ENCODE measurements at regions not wholly inside any gene's neighbourhood (a gene's known extent, or its start where the extent isn't known, plus 50 kb on each side); places are given as distances from the start of the nearest gene placed in this dataset.

DNA sequence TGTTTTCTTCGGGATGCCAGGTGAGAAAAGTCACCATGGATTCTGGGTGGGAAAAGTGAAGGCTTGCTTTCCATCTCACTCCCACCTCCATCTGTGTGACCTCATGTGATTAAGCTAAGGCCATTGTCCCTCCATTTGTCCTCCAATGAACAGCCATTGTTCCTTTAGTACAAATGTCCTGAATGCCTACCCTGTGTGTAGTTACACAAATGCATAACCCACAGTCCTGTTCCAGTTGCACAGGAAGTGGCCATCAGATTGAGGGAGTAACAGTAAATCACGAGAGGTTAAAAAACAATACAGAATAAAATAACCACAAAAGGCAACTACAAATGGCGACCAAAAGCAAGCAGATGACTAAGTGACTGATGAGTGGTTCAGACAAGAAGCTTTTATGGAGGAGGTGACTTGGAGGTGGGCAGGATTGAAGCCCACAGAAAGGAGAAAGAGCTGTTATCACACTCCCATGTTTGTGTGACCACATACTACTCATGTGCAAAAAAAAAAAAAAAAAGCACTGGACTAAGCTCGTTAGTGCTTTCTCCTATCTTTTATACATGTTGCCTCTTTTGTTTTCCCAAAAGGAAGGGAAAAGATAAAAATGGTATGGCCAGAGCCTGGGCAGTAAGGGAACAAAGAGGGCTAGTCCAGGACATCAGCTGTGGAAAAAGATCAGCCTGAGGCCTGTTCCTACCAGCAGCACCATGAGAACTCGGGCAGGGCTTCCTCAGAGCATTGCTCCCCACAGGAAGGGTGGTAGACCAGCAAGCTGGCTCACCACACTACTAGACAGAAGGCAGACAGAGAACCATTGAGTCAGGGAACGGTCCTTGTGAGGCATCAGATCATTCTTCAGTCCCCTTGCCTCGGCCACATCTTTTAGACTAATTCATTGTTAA, 111.0 kb downstream of the TFAP2A start:
- DNase-seq = no peak

DNA sequence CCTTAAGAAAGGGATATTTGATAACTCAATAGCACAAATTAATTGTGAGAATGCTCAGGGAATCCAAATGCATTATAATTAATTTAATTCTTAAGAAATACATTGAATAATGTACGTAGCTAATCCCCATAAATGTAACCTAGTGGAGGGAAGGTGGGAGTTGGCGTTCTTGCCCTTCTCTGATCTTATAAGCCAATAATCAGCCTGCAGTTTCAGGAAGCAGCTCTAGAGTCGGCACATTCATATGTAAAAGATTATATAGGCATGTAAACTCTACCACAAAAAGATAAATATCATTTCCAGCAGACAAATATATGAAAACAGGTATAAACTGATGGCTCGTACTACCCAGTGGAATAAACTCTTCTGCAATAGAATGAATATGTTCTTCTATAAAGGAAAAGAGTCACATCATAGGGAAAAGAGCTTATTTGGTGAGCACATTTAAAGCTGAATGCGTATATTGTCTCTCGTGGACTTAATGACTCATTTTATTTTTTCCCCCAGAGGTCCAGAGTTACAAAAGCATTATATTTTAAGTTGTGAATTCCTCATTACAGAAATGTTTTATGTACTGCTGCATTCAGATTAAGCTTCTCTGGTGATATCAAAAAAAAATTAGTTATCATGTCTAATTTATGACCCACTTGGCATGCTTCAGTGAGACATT, 112.2 kb downstream of the TFAP2A start:
- no peak for DNase-seq

DNA sequence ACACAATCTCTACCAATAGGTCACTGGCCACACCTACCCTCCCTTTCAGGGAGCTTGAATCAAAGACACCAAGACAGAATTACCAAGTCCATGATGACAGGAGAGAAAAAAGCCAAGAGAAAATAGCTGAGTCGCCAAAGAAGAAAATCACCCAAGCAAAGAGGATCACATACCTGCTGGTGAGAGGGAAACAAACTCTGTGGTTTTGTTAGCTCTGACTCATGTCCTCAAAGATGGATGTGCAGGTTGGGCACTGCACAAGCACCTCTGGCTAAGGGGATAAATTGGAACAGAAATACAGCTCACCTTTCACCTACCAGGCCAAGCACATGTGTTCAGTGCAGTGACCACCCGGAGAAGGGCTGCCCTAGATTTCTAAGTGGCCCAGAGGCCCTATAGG, 114.8 kb downstream of the TFAP2A start:
- no peak for DNase-seq

DNA sequence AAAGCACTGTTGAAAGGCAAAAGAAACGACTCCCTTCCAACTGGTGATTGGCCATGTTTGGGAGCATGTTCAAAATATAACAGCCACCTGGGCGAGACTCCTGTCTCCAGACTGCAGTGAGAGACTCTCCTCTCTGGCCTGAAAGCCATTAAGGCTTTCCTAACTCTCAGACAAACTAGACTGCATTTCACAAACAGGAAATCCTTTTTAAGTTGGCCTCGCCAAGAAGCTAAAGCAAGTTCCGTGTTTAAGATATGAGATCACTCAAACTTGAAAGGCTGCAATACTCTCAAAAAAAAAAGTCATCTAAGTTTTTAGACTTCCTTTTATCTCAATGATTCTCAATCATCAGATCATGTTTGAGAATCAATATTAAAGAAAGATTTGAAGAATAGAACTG, 117.0 kb downstream of the TFAP2A start:
- DNase-seq = no peak

DNA sequence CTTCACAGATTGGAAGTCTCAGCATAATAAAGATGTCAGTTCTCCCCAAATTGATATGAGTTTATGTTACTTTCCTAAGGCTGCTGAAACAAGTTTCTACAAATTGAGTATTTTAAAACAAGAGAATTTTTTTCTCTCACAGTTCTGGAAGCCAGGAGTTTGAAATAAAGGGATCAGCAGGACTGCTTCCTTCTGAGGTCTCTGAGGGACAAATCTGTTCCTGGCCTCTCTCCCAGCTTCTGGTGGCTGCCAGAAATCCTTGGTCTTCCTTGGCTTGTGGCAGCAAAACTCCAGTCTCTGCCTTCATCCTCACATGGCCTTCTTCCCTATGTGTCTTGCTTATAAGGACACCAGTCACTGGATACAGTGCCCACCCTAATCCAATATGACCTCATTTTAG, 136.1 kb downstream of the TFAP2A start:
- DNase-seq = no peak

DNA sequence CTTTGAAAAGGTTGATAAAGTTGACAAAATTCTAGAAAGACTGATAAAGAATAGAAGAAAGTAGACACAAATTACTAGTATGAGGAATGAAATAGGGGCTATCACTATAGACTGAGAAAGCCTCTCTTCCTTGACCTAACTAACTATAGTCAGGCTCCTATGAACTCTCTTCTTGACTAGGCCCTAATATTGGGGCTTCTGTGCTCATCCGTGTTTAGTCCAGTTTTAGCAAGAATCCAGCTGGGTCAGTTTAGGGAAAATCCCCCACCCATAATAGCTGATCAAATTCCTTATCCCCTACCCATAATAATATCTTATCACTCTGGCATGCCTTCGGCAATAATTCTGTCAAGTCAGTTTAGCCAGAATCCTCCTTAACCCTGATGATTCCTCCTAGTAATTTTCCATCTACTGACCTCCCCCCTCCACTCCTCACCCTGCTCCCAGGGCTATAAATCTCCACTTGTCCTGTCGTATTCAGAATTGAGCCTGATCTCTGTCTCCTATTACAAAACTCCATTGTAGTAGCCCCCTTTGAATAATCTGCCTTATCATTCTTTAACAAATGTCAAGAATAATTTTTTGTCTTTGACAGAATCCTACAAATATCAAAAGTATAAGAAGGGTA, 138.1 kb downstream of the TFAP2A start:
- DNase-seq = no peak

DNA sequence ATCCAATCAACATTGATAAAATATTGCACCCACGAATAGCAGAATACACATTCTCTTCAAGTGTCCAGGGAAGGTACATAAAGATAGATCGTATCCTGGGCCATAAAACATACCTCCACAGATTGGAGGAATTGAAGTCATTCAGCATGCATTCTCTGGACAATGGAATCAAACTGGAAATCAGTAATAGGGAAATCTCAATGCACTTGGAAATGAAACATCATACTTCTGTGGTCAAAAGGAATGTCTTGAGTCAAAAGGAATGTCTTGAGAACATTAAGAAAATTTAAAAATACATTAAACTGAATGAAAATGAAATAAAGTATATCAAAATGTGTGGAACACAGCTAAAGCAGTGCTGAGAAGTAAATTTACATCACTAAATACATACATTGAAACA, 138.8 kb downstream of the TFAP2A start:
- DNase-seq = no peak

DNA sequence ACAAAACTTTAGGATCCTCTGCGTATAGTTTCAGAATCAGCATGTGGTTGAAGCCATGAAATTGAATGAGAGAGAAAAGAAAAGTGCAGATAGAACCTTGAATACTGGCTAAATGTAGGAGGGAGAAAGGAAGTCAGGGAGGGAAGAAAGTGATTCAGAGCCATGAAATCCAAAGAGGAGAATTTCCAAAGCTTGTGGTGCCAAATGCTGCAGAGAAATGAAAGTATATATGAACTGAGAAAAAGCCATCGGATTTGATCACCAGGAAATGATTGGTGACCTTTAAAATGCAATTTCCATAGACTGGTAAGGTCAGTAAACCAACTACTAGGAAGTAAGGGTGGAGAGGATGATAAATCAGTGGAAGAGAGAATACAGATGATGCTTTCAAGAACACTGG, 142.3 kb downstream of the TFAP2A start:
- DNase-seq = no peak

DNA sequence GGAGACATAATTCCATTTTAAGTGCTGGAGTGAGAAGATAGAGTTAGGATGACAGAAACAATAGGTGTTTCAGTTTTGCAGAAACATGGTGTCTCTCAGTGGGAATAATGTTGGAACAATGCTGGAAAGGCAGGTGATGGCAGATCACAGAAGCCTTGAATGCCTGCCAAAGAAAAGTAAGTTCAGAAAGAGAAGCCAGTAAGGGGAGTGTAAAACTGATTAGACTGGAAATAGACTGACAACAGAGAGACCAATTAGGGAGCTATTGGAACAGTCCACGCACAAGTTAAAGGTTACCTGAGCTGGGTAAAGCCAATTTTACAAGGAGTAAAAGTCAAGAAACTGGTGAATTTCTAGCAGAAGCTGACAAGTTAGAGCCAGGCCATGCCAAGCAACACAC, 142.9 kb downstream of the TFAP2A start:
- no peak for DNase-seq

DNA sequence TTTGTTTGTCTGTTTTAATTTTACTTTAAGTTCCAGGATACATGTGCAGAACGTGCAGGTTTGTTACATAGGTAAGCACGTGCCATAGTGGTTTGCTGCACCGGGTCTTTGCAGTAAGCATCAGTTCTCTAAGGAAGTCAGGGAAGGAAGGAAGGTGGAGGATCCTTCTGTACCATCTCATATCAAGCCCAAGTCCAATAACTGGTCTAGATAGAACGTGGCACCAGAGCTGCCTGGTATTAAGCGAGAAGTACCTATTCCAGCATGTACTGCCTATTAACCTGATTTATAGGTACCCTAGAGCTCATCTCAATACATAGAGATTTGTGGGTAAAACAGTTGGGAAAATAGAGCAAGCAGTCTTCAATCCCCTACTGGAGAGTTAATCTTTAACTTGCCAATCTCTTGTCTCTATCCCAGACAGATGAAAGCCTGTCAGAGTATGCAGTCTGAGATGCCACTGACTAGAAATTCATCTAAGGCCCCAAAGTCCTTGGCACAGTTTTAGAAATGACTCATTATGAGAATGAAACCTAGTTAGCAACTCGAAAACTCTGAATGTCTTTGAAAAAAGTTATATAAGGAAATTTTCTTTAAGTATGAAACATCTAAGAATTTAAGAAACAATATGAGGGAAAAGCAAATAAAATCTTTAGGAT, 144.9 kb downstream of the TFAP2A start:
- no peak for DNase-seq

DNA sequence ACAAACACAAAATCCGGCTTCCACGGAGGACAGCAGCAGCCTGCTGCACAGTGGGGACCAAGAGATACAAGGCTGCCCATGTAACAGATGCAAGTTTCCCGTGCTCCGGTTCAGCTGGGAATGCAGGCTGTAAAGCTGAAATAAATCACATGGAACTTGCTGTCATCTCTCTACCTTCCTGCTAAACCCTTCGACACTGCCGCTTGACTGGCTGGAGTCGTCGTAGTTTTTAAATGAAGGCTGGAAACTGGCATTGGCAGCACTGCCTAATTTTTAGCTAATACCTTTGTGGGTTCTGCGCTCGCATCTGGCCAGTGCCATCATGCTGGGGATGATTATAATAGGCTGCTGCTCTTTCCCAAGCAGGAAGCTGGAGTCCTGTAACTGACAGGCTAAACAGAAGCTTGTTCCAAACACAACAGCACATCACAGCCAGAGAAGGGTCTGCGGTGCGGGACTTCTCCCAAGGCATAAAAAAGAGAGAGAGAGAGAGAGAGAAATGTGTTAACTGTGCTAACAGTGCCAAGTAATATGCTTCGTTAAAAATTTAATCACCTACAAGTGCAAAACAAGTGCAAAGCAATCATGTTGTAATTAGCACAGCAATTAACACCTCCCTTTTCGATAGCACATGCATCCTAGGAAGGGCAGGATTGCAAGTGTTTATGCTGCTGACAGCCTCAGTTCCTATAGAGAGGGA, 146.1 kb downstream of the TFAP2A start:
- DNase-seq = no peak

DNA sequence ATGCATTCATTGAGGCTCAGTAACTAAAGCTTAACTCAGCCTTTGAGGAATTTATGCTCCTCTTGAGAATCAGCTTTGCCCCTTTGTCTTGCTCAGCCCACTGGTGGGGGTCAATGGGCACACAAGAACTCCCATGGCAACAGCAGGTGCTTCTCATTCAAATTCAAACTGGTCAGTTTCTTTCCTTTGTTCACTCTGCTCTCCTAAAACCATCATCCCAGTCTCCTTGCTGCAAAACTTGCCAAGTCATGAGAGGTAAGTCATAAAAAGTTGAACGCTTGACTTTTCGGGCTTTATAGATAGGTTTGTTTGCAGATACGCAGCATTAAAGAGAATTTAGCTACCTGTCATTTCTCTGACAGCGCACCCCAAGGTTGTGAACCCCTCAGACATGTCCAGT, 146.8 kb downstream of the TFAP2A start:
- no peak for DNase-seq

DNA sequence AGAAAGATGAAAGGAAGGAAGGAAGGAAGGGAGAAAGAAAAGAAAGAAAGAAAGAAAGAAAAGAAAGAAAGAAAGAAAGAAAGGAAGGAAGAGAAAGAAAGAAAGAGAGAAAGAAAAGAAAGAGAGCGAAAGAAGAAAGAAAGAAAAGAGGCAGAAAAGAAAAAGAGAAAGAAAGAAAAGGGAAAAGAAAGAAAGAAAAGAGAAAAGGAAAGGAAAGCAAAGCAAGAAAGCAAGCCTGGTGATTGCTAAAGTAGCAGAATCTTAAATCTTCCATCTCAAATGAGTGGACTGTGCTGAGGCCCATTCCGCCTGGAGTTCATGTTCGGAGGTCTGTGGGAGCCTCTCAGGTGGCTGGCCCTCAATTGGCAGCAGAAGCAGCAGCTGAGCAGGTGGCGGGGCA, 148.4 kb downstream of the TFAP2A start:
- no peak for DNase-seq

DNA sequence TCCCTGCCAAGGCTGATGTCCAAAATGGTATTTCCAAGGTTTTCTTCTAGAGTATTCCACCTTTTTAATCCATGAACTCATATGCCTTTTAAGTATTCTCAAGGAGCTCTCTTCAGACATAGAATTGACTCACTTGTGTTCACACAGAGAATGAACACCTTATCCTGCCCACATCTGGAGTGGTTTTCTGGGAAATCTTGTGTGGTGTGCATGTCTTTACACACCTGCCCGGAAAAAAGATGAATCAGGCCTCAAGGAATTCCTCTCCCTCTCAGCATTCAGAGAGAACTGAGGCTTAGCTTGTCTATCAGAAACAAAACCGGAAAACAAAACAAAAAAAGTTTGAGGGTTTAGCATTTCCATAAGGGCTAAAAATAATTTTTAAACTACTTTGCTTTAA, 148.8 kb downstream of the TFAP2A start:
- no peak for DNase-seq

DNA sequence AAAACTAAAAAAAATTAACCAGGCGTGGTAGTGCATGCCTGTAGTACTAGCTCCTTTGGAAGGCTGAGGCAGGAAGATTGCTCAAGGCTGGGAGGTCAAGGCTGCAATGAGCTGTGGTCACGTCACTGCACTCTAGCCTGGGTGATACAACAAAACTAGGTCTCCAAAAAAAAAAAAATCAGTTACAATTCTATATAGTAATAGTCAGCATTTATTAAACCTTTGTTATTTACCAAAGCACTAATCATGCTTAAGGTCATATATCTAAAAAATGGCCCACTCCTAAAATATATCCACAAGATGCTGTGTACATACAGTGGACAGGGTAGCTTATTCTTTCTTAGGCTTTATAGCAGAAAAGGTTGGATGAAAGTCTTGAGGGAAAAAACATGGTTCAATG, 152.4 kb downstream of the TFAP2A start:
- no peak for DNase-seq

DNA sequence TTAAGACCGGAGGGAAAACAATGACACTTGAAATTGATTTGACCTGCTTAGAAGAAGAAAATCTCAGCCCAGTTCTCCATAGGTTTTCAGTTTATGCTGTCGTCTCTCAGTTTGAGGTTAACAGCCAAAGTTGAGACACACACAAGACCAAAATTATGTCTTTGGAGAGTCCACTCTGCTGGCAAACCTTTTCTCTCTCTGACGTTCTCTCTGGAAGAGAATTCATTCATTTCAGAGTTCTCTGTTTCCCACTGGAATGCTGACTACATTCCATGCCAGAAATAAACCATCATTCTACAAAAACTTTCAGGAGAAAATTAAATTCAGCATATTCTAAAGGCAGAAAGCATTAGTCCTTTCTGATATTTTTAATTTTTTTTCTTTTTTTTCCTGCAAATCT, 155.2 kb downstream of the TFAP2A start:
- no peak for DNase-seq

DNA sequence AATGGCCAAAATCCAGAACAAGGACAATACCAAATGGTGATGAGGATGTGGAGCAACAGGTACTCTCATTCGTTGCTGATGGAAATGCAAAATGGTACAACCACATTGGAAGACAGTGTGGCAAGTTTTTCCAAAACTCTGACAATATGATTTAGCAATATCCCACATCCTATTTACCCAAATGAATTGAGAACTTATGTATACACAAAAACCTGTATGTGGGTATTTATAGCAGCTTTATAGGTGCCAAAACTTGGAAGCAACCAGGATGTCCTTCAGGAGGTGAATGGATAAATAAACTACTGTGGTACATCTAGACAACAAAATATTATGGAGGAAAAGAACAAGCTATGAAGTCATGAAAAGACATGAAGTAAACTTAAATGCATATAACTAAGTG, 156.5 kb downstream of the TFAP2A start:
- DNase-seq = no peak

DNA sequence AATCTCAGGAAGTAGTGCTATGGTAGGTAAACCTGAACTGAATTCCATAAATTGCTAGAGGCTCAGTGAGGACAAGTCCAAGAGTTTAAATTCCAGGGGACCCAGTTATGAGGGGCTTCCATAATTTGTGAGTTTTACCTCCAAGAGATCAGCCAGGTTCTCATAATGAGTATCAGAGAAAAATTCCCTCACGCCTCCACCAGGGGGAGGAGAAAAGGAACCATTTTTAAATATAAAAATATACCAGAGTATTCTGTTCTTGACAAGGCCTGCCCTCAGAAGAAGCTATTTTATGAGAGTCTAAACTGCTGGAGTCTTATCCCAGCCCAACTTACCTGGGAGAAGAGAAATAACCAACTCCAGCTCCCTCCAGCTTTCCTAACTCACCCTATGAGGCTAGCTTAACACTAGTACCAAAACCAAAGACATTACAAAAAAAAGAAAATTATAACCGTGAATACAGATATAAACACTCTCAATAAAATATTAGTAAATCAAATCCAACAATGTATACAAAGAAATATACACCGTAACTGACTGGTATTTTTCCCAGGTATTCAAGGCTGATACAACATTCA, 158.7 kb downstream of the TFAP2A start:
- no peak for DNase-seq

DNA sequence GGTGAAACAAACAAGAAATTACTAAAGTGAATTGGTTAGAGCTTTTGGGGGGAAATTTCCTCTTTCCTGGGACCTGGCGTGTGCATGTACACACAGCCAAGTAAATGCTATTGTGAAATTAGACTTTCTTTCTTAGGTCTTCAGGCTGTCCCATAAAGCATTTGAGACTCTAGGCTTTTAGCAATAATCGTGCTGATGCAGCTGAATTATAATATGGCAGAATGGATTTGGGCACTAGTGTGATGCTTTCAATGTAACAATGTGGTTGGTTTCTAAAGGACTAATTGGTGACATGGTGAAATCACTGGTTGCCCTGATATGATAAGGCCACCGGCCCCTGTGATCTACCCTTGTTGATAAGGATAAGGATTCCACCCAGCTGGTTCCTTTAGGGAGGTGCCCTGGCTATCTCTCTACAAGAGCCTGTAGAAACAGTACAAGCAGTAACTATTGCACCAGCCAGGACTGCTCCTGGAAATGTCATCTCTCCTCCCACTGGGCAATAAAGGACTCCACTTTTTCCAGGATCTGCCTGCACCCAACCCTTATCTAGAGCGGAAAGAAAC, 164.1 kb downstream of the TFAP2A start:
- DNase-seq = no peak

DNA sequence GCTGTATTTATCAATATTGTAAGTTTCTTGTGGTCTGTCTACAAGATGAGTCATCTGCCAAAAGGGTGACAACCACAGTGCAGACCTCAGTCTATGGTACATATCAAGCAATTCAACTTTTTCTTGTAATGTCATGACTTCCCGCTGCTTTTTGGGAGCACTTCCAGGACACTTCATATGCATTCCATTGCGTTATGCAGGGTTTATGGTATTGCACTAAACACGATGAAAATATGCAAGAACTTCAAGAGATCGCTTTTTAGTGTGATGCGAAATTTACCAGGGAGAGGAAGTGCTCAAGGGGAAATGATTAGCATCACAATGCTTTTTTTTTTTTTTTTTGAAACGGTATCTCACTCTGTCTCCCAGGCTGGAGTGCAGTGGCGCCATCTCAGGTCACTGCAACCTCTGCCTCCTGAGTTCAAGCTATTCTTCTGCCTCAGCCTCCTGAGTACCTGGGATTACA, 166.5 kb downstream of the TFAP2A start:
- no peak for DNase-seq

DNA sequence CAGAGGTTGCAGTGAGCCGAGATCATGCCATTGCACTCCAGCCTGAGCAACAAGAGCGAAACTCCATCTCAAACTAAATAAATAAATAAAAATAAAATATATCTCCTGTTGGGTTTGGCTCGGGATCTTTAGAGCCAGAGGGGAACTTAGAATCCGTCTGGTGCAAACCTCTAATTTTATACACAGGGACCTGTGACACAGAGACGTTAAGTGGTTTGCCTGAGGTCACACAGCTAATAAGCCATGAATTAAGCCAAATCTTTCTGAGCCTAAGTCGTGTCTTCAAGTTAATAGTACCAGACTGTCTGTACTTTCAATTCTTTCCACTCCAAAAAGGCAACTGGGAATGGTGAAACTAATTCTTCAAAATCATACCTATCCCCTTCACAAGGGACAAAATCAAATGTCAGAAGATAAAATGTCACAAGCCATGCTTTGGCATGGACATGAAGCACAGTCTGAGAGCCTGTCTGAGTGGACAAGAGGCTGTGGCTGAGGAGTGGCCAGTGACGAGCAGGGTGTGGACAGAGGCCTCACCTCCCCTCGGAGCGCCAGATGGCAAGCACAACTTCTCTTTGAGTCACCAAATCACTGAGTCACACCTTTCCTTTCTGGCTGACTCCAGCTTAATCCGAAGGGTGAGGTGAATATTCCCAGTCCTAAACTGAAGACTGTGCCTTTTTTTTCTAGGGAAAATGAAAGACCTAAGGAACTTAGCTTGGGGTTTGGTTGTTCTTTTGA, 177.4 kb downstream of the TFAP2A start:
- DNase-seq = no peak
